Thymus (tissue), 11 donors: ENCODE measurements at regions not wholly inside any gene's neighbourhood (a gene's known extent, or its start where the extent isn't known, plus 50 kb on each side); places are given as distances from the start of the nearest gene placed in this dataset.
"Not testable (repeated sequence)": the region's sequence is repeated elsewhere in the genome, so short reads cannot be mapped to it uniquely, and the experiment has no call there.

Experiments used
- DNase-seq, 9 donors: peaks; one replicate each; pipeline ENCODE4 v3.0.0-alpha.2; 2013; ENCODE audit warnings: low spot score in 9 of 9, low read depth in 6 of 9, missing footprints in 1 of 9
- H3K27ac ChIP-seq, 2 donors: one replicate each; pipeline ENCODE4 v1.5.1; 2013; ENCODE audit warnings: control low read depth in 1 of 2, low read depth in 1 of 2, low read length in 1 of 2, mild to moderate bottlenecking in 1 of 2, moderate library complexity in 1 of 2
- H3K27me3 ChIP-seq, 2 donors: one replicate each; pipeline ENCODE4 v1.5.1; 2013; ENCODE audit warnings: low read length in 1 of 2; ENCODE audit not compliant: control insufficient read depth in 2 of 2, insufficient read depth in 1 of 2
- H3K36me3 ChIP-seq, 2 donors: one replicate each; pipeline ENCODE4 v1.5.1; 2013; ENCODE audit warnings: low read length in 1 of 2, mild to moderate bottlenecking in 1 of 2, moderate library complexity in 1 of 2; ENCODE audit not compliant: control insufficient read depth in 2 of 2, insufficient read depth in 2 of 2
- H3K4me1 ChIP-seq, 2 donors: one replicate each; pipeline ENCODE4 v1.5.1; 2013; ENCODE audit warnings: low read length in 2 of 2; ENCODE audit not compliant: control insufficient read depth in 2 of 2, insufficient read depth in 2 of 2
- H3K4me3 ChIP-seq, 2 donors: one replicate each; pipeline ENCODE4 v1.5.1; 2013; ENCODE audit warnings: low read length in 2 of 2, control low read depth in 1 of 2, mild to moderate bottlenecking in 1 of 2
- H3K9me3 ChIP-seq, 2 donors: one replicate each; pipeline ENCODE4 v1.5.1; 2013; ENCODE audit warnings: low read length in 1 of 2, mild to moderate bottlenecking in 1 of 2; ENCODE audit not compliant: control insufficient read depth in 2 of 2, insufficient read depth in 1 of 2
- WGBS: extraction: QIAGEN DNeasy Blood & Tissue Kit; methylation state at CpG from one replicate; pipeline ENCODE4 v1.1.7; 2013; 5-methylcytosine and 5-hydroxymethylcytosine counted together
- donor health status: healthy.

- no peaks in the 10 kb centered on the region for H3K9me3 ChIP-seq
- no peaks in the 10 kb centered on the region for H3K27me3 ChIP-seq
- 79% methylated on average over 3 of the region's 3 CpGs for WGBS
- DNase-seq, result no peak
- no peak overlapping the region for H3K27ac ChIP-seq
- no peaks in the 10 kb centered on the region for H3K4me1 ChIP-seq
- no peaks in the 10 kb centered on the region for H3K36me3 ChIP-seq
- H3K4me3 ChIP-seq, result no peak overlapping the region
Observed at GRCh38 chr6:130625825-130626527, 201.2 kb upstream of the SMLR1 start.

- H3K9me3 ChIP-seq, result no peaks in the 10 kb centered on the region
- H3K27ac ChIP-seq, result no peak overlapping the region
- WGBS, result 98% methylated on average over 4 of the region's 4 CpGs
- H3K27me3 ChIP-seq, result no peaks in the 10 kb centered on the region
- no peak overlapping the region for H3K4me3 ChIP-seq
- no peak for DNase-seq
- no peaks in the 10 kb centered on the region for H3K36me3 ChIP-seq
- no peaks in the 10 kb centered on the region for H3K4me1 ChIP-seq
Observed at GRCh38 chr6:130628862-130629261, 198.3 kb upstream of the SMLR1 start.

DNA sequence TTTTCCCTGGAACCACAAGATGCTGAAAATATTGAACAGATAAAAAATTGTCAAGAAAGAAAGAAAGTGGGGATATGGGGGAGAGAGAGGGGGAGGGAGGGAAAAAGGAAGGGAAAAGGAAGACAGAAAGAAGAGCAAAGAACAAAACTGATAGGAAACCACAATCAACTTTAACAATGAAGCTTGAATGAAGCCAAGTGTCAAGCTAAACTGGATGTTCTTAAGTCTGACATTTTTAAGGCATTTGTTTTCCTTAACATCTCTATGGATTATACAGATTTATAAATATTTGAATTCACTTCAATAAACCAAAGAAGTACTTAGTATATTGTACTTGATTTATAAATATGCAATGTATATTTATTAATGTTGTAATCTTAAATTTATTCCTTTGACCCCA, 197.6 kb upstream of the SMLR1 start:
- H3K4me3 ChIP-seq, result no peak overlapping the region
- no peaks in the 10 kb centered on the region for H3K9me3 ChIP-seq
- DNase-seq, result no peak
- no peaks in the 10 kb centered on the region for H3K27me3 ChIP-seq
- H3K4me1 ChIP-seq, result no peaks in the 10 kb centered on the region
- no peak overlapping the region for H3K27ac ChIP-seq
- H3K36me3 ChIP-seq, result no peaks in the 10 kb centered on the region

DNA sequence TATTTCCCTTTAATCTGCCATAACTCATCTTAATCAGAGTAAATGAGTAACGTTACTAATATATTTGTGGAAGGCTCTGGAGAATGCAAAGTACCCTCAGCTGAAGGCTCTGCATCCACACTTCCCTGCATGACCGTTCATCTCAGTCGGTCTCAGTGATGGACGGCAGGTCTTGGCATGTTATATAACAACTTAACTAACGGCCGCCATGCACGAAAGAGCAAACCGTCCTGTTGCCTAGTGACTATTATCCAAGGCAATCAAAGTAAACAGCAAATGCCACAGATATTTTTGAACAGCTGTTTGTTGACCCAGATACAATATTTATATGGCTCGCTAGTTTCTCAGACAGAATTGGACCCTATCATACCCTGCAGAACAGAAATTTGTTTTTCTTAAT, 194.9 kb upstream of the SMLR1 start:
- Histone ChIP-seq H3K4me1 (no peaks in the 10 kb centered on the region), H3K9me3 (no peaks in the 10 kb centered on the region), H3K36me3 (no peaks in the 10 kb centered on the region), H3K4me3 (no peak overlapping the region), H3K27me3 (no peaks in the 10 kb centered on the region), H3K27ac (no peak overlapping the region)
- no peak for DNase-seq
- 91% methylated on average over 9 of the region's 9 CpGs for WGBS

GRCh38 chr6:130632897-130633296, 194.3 kb upstream of the SMLR1 start:
- H3K4me3 ChIP-seq, result no peak overlapping the region
- H3K27ac ChIP-seq, result no peak overlapping the region
- H3K36me3 ChIP-seq, result no peaks in the 10 kb centered on the region
- 96% methylated on average over 2 of the region's 2 CpGs for WGBS
- no peak for DNase-seq
- H3K27me3 ChIP-seq, result no peaks in the 10 kb centered on the region
- no peaks in the 10 kb centered on the region for H3K4me1 ChIP-seq
- no peaks in the 10 kb centered on the region for H3K9me3 ChIP-seq

GRCh38 chr6:130643361-130643760, 183.8 kb upstream of the SMLR1 start:
- H3K36me3 ChIP-seq, result no peaks in the 10 kb centered on the region
- no peaks in the 10 kb centered on the region for H3K27me3 ChIP-seq
- WGBS, result 86% methylated on average over 1 of the region's 1 CpG
- no peak overlapping the region for H3K4me3 ChIP-seq
- no peak for DNase-seq
- H3K27ac ChIP-seq, result no peak overlapping the region
- H3K9me3 ChIP-seq, result peaks cover 0 to 7% of the 10 kb centered on the region in 2 donors
- H3K4me1 ChIP-seq, result no peaks in the 10 kb centered on the region

DNA sequence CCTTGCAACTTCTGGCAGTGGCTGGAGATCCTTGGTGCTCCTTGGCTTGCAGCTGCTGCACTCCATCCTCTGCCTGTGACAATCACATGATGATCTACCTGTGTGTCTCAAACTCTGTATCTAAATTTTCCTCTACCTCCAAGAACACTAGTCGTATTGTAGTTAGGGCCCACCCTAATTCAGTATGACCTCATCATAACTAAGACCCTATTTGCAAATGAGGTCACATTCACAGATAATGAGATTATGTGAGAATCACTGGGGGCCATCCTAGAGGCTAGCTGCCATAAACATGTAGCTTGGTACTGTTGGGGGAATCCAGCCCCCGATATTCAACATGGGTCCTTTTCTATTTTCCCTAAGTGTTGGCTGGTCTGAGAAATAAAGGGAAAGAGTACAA, 183.0 kb upstream of the SMLR1 start:
- Histone ChIP-seq H3K36me3 (no peaks in the 10 kb centered on the region), H3K4me3 (no peak overlapping the region), H3K27ac (no peak overlapping the region), H3K4me1 (no peaks in the 10 kb centered on the region), H3K27me3 (no peaks in the 10 kb centered on the region), H3K9me3 (peaks cover 0 to 7% of the 10 kb centered on the region in 2 donors)
- WGBS, result 96% methylated on average over 2 of the region's 2 CpGs
- DNase-seq, result no peak

DNA sequence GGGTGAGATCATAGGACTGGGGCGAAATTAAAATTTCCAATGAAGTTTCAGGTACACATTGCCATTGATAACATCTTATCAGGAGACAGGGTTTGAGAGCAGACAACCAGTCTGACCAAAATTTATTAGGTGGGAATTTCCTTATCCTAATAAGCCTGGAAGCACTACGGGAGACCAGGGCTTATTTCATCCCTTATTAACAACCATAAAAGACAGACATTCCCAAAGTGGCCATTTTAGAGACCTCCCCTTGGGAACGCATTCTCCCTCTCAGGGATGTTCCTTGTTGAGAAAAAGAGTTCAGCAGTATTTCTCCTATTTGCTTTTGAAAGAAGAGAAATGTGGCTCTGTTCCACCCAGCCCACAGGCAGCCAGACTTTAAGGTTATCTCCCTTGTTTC, 182.4 kb upstream of the SMLR1 start:
- 94% methylated on average over 3 of the region's 3 CpGs for WGBS
- not testable (repeated sequence) for H3K4me3 ChIP-seq, H3K27me3 ChIP-seq, H3K4me1 ChIP-seq, H3K36me3 ChIP-seq, DNase-seq, H3K9me3 ChIP-seq, H3K27ac ChIP-seq

DNA sequence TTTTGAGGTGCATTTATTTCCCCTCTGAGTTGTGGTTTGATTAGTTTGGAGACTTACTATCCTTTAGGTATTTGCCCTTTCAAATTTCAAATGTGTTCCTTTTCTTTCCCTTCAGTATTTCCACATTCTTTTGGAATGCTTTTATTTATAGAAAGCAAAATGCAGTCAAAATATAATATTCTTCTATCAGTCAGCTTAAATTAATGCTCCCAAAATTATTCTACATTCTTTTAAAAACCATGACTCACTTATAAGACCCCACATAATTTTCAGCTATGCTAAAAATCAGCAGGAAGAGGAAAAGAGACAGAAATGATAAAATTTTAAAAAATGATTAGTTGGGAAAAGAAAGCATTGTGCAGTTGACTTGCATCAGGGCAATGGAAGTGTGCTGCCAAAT, 180.0 kb upstream of the SMLR1 start:
- Histone ChIP-seq H3K9me3 (peaks cover 0 to 7% of the 10 kb centered on the region in 2 donors), H3K27ac (no peak overlapping the region), H3K4me1 (no peaks in the 10 kb centered on the region), H3K27me3 (no peaks in the 10 kb centered on the region), H3K4me3 (no peak overlapping the region), H3K36me3 (no peaks in the 10 kb centered on the region)
- no peak for DNase-seq

DNA sequence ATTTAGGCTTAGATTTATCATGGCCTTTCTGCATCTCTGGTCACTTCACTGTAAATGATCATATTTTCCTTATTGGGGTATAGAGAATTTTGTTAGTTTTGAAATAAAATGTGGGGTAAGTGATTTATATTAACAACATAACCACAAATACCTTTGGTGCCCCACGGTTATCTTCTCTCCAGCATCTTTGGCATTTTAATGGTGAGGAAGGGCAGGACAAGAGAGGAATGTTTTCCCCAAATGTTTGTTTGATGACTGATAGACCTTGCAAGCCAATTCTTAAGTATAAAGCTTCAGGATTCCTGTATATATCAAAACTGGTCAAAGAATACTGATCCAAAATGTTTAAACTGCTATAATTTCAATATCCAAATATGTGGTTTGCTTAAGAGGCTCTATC, 171.6 kb upstream of the SMLR1 start:
- Histone ChIP-seq H3K36me3 (no peaks in the 10 kb centered on the region), H3K4me3 (no peak overlapping the region), H3K4me1 (no peaks in the 10 kb centered on the region), H3K27me3 (no peaks in the 10 kb centered on the region), H3K9me3 (no peaks in the 10 kb centered on the region), H3K27ac (no peak overlapping the region)
- WGBS, result 97% methylated on average over 1 of the region's 1 CpG
- DNase-seq, result no peak
